SK-N-SH (cell line): ENCODE measurements at regions not wholly inside any gene's neighbourhood (a gene's known extent, or its start where the extent isn't known, plus 50 kb on each side); places are given as distances from the start of the nearest gene placed in this dataset.

ENCODE experiments used
- CTCF ChIA-PET: fragments of 300-600, 350-600 bp; formaldehyde crosslinking; extraction: SDS; loops from one replicate; lab custom pipeline; 2021; lab: Yijun Ruan, JAX
- POLR2A ChIA-PET: fragments of 350-600 bp; sonication (Branson Sonifier 250); formaldehyde crosslinking; extraction: SDS; loops from one replicate; lab custom pipeline; 2020; ENCODE audit warnings: antibody characterized with exemption, inconsistent platforms; lab: Yijun Ruan, JAX
- DNase-seq: peaks from one replicate; pipeline ENCODE4 v3.0.0; 2012
- H2AFZ ChIP-seq: fragments of 200-600 bp; sonication (generic); 2 replicates; pipeline ENCODE4 v1.8.1; 2016; ENCODE audit warnings: antibody characterized with exemption, mild to moderate bottlenecking, low read depth
- H3F3A ChIP-seq: fragments of 200-600 bp; sonication (generic); replicated peaks from 2 replicates; pipeline ENCODE3; 2016; ENCODE audit warnings: antibody characterized with exemption, mild to moderate bottlenecking; ENCODE audit not compliant: insufficient read depth
- H3K27ac ChIP-seq, 2 experiments: fragments of 200-500 bp in 1 of 2; fragments of 200-600 bp in 1 of 2; sonication (Bioruptor generic) in 1 of 2; sonication (generic), shearing (Covaris generic) in 1 of 2; 2 replicates each; pipeline versions ENCODE4 v1.5.1 to v1.6.1; 2014 to 2016; ENCODE audit warnings: low read depth in 2 of 2, inconsistent platforms in 1 of 2, low read length in 1 of 2, mild to moderate bottlenecking in 1 of 2, mixed read lengths in 1 of 2
- H3K27me3 ChIP-seq: fragments of 200-600 bp; sonication (generic), shearing (Covaris generic); 2 replicates; pipeline ENCODE4 v1.6.1; 2016; ENCODE audit warnings: mixed run types; ENCODE audit not compliant: insufficient read depth
- H3K36me3 ChIP-seq, 2 experiments: fragments of 200-500 bp in 1 of 2; fragments of 200-600 bp in 1 of 2; sonication (Bioruptor generic) in 1 of 2; sonication (generic) in 1 of 2; replicated peaks in 1 of 2; 2 replicates each; pipeline versions ENCODE3 to v1.5.1; 2014 to 2016; ENCODE audit warnings: low read length in 1 of 2, mild to moderate bottlenecking in 1 of 2; ENCODE audit not compliant: insufficient read depth in 2 of 2, control insufficient read depth in 1 of 2
- H3K4me1 ChIP-seq, 2 experiments: fragments of 200-500 bp in 1 of 2; fragments of 200-600 bp in 1 of 2; sonication (Bioruptor generic) in 1 of 2; sonication (generic), shearing (Covaris generic) in 1 of 2; 2 replicates each; pipeline versions ENCODE4 v1.5.1 to v1.6.1; 2014 to 2016; ENCODE audit warnings: low read depth in 1 of 2, low read length in 1 of 2, mixed run types in 1 of 2; ENCODE audit not compliant: insufficient read depth in 2 of 2, control insufficient read depth in 1 of 2
- H3K4me2 ChIP-seq: fragments of 200-600 bp; sonication (generic), shearing (Covaris generic); 2 replicates; pipeline ENCODE4 v1.6.1; 2017; ENCODE audit warnings: mixed run types
- H3K4me3 ChIP-seq, 2 experiments: fragments of 200-500 bp in 1 of 2; fragments of 200-600 bp in 1 of 2; sonication (Bioruptor generic) in 1 of 2; sonication (generic), shearing (Covaris generic) in 1 of 2; 2 replicates each; pipeline versions ENCODE4 v1.5.1 to v1.8.1; 2014 to 2016; ENCODE audit warnings: low read depth in 2 of 2, inconsistent platforms in 1 of 2, low read length in 1 of 2, mild to moderate bottlenecking in 1 of 2, mixed read lengths in 1 of 2, moderate library complexity in 1 of 2
- H3K79me2 ChIP-seq: fragments of 200-600 bp; sonication (generic); 2 replicates; pipeline ENCODE4 v1.8.1; 2017; ENCODE audit warnings: mild to moderate bottlenecking; ENCODE audit not compliant: insufficient read depth
- H3K9ac ChIP-seq: fragments of 200-600 bp; sonication (generic); 2 replicates; pipeline ENCODE4 v1.6.1; 2017; ENCODE audit warnings: mixed run types
- H3K9me2 ChIP-seq: fragments of 200-600 bp; sonication (generic); 2 replicates; pipeline ENCODE4 v1.6.1; 2017; ENCODE audit warnings: mixed run types
- H3K9me3 ChIP-seq: fragments of 200-600 bp; sonication (generic); 2 replicates; pipeline ENCODE4 v1.6.1; 2017; ENCODE audit warnings: mixed run types, mild to moderate bottlenecking, moderate library complexity
- H4K20me1 ChIP-seq: fragments of 200-600 bp; sonication (generic); 2 replicates; pipeline ENCODE4 v1.6.1; 2017; ENCODE audit warnings: mild to moderate bottlenecking, mixed run types; ENCODE audit not compliant: insufficient read depth
- ELF1 ChIP-seq: IDR thresholded peaks from 2 replicates; pipeline ENCODE4 v1.4.0; 2012
- EZH2phosphoT487 ChIP-seq: fragments of 200-600 bp; sonication (generic); IDR thresholded peaks from 2 replicates; pipeline ENCODE4 v1.6.1; 2017; ENCODE audit warnings: low read depth, mixed run types, mild to moderate bottlenecking, antibody characterized with exemption, moderate library complexity, borderline replicate concordance
- FOSL2 ChIP-seq: IDR thresholded peaks from 2 replicates; pipeline ENCODE4 v1.4.0; 2012; ENCODE audit warnings: low read depth, mild to moderate bottlenecking, moderate library complexity, borderline replicate concordance
- FOXJ3 ChIP-seq: sonication (generic); formaldehyde crosslinking; IDR thresholded peaks from 2 replicates; pipeline ENCODE4 v1.5.1; 2020; ENCODE audit warnings: mild to moderate bottlenecking, missing genetic modification reagents
- FOXM1 ChIP-seq: IDR thresholded peaks from 2 replicates; pipeline ENCODE4 v1.4.0; 2012; ENCODE audit warnings: low read depth, mild to moderate bottlenecking
- GABPA ChIP-seq: IDR thresholded peaks from 2 replicates; pipeline ENCODE4 v1.4.0; 2012; ENCODE audit warnings: low read depth, mild to moderate bottlenecking
- GATA2 ChIP-seq: sonication (generic); formaldehyde crosslinking; IDR thresholded peaks from 2 replicates; pipeline ENCODE4 v1.5.0; 2020; ENCODE audit warnings: mild to moderate bottlenecking, missing genetic modification reagents
- IRF3 ChIP-seq: fragments of 150-350 bp; IDR thresholded peaks from 2 replicates; pipeline ENCODE4 v1.6.1; 2016; ENCODE audit warnings: mild to moderate bottlenecking, low read depth, low read length
- JUND ChIP-seq: IDR thresholded peaks from 2 replicates; pipeline ENCODE4 v1.4.0; 2012
- MAX ChIP-seq: IDR thresholded peaks from 2 replicates; pipeline ENCODE4 v1.4.0; 2012; ENCODE audit warnings: low read depth
- MXI1 ChIP-seq: IDR thresholded peaks from 2 replicates; pipeline ENCODE4 v1.6.1; 2012; ENCODE audit warnings: mild to moderate bottlenecking, low read depth, low read length, improper control_type of control experiment
- NRF1 ChIP-seq: IDR thresholded peaks from 2 replicates; pipeline ENCODE4 v1.6.1; 2012; ENCODE audit warnings: low read depth, mild to moderate bottlenecking, low read length
- POLR2AphosphoS5 ChIP-seq: IDR thresholded peaks from 2 replicates; pipeline ENCODE4 v1.6.1; 2012; ENCODE audit warnings: low read depth, low read length
- RAD21 ChIP-seq: IDR thresholded peaks from 2 replicates; pipeline ENCODE4 v1.6.1; 2012; ENCODE audit warnings: mild to moderate bottlenecking, low read length
- RFX5 ChIP-seq: IDR thresholded peaks from 2 replicates; pipeline ENCODE4 v1.6.1; 2012; ENCODE audit warnings: mild to moderate bottlenecking, improper control_type of control experiment, low read length
- RXRA ChIP-seq: IDR thresholded peaks from 2 replicates; pipeline ENCODE4 v1.4.0; 2012; ENCODE audit warnings: low read depth, mild to moderate bottlenecking, borderline replicate concordance
- SIN3A ChIP-seq: IDR thresholded peaks from 2 replicates; pipeline ENCODE4 v1.6.1; 2012; ENCODE audit warnings: low read depth, mild to moderate bottlenecking, low read length, moderate library complexity, borderline replicate concordance
- SMC3 ChIP-seq: IDR thresholded peaks from 2 replicates; pipeline ENCODE4 v1.6.1; 2012; ENCODE audit warnings: low read depth, low read length, improper control_type of control experiment
- TAF1 ChIP-seq: IDR thresholded peaks from 2 replicates; pipeline ENCODE4 v1.6.1; 2012; ENCODE audit warnings: low read depth, mild to moderate bottlenecking, low read length, moderate library complexity, borderline replicate concordance
- TCF12 ChIP-seq: IDR thresholded peaks from 2 replicates; pipeline ENCODE4 v1.4.0; 2012
- USF1 ChIP-seq: IDR thresholded peaks from 2 replicates; pipeline ENCODE4 v1.4.0; 2012; ENCODE audit warnings: low read depth, borderline replicate concordance
- YY1 ChIP-seq: IDR thresholded peaks from 2 replicates; pipeline ENCODE4 v1.4.0; 2012; ENCODE audit warnings: low read depth, mild to moderate bottlenecking
- WGBS: methylation state at CpG from one replicate; pipeline ENCODE4 v1.1.6; 2017; ENCODE audit warnings: low lambda C conversion rate; 5-methylcytosine and 5-hydroxymethylcytosine counted together
- TF ChIP-seq, protein P1 (sequence below): IDR thresholded peaks from 2 replicates; pipeline ENCODE4 v1.4.0; 2012; ENCODE audit warnings: low read depth, borderline replicate concordance
- TF ChIP-seq, protein P2 (sequence below): IDR thresholded peaks from 2 replicates; pipeline ENCODE4; 2012

GRCh38 chr7:33701189-33701740, 204.1 kb upstream of the BMPER start:
- H3K9ac ChIP-seq: no peak overlapping the region
- 42% methylated on average over 7 of the region's 7 CpGs for WGBS
- H3K27ac ChIP-seq: no peak overlapping the region
- CTCF ChIA-PET: interaction anchor here (0.9 to 1.9 kb wide), 5 partner anchors 10 to 16 kb away, joined by 3 to 8 read pairs (median 5); no protein-coding TSS in a partner anchor
- H3K4me2 ChIP-seq: no peak overlapping the region
- no peaks in the 10 kb centered on the region for H3K9me2 ChIP-seq
- no peaks in the 10 kb centered on the region for H3K36me3 ChIP-seq
- H3K9me3 ChIP-seq: 0 out of 2 replicates have a peak, but pooled peaks cover 4% of the 10 kb centered on the region
- no peaks in the 10 kb centered on the region for H3K79me2 ChIP-seq
- H3F3A ChIP-seq: no peaks in the 10 kb centered on the region
- H3K4me3 ChIP-seq: no peak overlapping the region
- no peak for TF ChIP-seq SMC3
- TF ChIP-seq RFX5: no peak
- no peak for TF ChIP-seq TCF12
- TF ChIP-seq EZH2phosphoT487: no peak
- TF ChIP-seq, protein P1, sequence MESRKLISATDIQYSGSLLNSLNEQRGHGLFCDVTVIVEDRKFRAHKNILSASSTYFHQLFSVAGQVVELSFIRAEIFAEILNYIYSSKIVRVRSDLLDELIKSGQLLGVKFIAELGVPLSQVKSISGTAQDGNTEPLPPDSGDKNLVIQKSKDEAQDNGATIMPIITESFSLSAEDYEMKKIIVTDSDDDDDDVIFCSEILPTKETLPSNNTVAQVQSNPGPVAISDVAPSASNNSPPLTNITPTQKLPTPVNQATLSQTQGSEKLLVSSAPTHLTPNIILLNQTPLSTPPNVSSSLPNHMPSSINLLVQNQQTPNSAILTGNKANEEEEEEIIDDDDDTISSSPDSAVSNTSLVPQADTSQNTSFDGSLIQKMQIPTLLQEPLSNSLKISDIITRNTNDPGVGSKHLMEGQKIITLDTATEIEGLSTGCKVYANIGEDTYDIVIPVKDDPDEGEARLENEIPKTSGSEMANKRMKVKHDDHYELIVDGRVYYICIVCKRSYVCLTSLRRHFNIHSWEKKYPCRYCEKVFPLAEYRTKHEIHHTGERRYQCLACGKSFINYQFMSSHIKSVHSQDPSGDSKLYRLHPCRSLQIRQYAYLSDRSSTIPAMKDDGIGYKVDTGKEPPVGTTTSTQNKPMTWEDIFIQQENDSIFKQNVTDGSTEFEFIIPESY: no peak
- TF ChIP-seq FOXM1: no peak
- TF ChIP-seq NRF1: no peak
- no peak for TF ChIP-seq FOXJ3 (CRISPR knock-in tag)
- TF ChIP-seq TAF1: no peak
- no peak for TF ChIP-seq RAD21
- TF ChIP-seq ELF1: no peak
- TF ChIP-seq JUND: no peak
- TF ChIP-seq GATA2 (CRISPR knock-in tag): no peak
- TF ChIP-seq USF1: no peak
- no peaks in the 10 kb centered on the region for H3K27me3 ChIP-seq
- no peak overlapping the region for H2AFZ ChIP-seq
- H3K4me1 ChIP-seq: no peaks in the 10 kb centered on the region
- POLR2A ChIA-PET: interaction anchor here (0.6 kb wide), 1 partner anchor 44 kb away, joined by 6 read pairs; no protein-coding TSS in a partner anchor
- DNase-seq: no peak
- no peaks in the 10 kb centered on the region for H4K20me1 ChIP-seq

GRCh38 chr7:33701927-33702326, 203.4 kb upstream of the BMPER start:
- H3K9me3 ChIP-seq: 0 out of 2 replicates have a peak, but pooled peaks cover 4% of the 10 kb centered on the region
- H3K4me3 ChIP-seq: no peak overlapping the region
- H3K36me3 ChIP-seq: no peaks in the 10 kb centered on the region
- H2AFZ ChIP-seq: no peak overlapping the region
- H4K20me1 ChIP-seq: no peaks in the 10 kb centered on the region
- ChIA-PET CTCF (interaction anchor here (1.9 to 4.5 kb wide), 2 partner anchors 13 to 15 kb away, joined by 8 to 23 read pairs; no protein-coding TSS in a partner anchor), POLR2A (no interaction called here)
- H3K27me3 ChIP-seq: no peaks in the 10 kb centered on the region
- no peak overlapping the region for H3K4me2 ChIP-seq
- no peaks in the 10 kb centered on the region for H3K9me2 ChIP-seq
- H3K79me2 ChIP-seq: no peaks in the 10 kb centered on the region
- 7% methylated on average over 2 of the region's 2 CpGs for WGBS
- H3F3A ChIP-seq: no peaks in the 10 kb centered on the region
- H3K4me1 ChIP-seq: peaks cover 0 to 4% of the 10 kb centered on the region in 2 experiments; a peak in 1 of 4 replicates
- H3K9ac ChIP-seq: no peak overlapping the region
- DNase-seq: no peak
- H3K27ac ChIP-seq: no peak overlapping the region
- TF ChIP-seq USF1: no peak
- TF ChIP-seq, protein P2, sequence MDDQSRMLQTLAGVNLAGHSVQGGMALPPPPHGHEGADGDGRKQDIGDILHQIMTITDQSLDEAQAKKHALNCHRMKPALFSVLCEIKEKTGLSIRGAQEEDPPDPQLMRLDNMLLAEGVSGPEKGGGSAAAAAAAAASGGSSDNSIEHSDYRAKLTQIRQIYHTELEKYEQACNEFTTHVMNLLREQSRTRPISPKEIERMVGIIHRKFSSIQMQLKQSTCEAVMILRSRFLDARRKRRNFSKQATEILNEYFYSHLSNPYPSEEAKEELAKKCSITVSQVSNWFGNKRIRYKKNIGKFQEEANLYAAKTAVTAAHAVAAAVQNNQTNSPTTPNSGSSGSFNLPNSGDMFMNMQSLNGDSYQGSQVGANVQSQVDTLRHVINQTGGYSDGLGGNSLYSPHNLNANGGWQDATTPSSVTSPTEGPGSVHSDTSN: no peak
- no peak for TF ChIP-seq FOXJ3 (CRISPR knock-in tag)
- TF ChIP-seq MAX: no peak
- TF ChIP-seq MXI1: no peak
- TF ChIP-seq SIN3A: no peak
- no peak for TF ChIP-seq POLR2AphosphoS5
- no peak for TF ChIP-seq RXRA
- no peak for TF ChIP-seq RAD21
- TF ChIP-seq IRF3: no peak
- TF ChIP-seq FOXM1: no peak
- no peak for TF ChIP-seq FOSL2
- no peak for TF ChIP-seq GABPA
- no peak for TF ChIP-seq YY1
